ENCODE measurements at regions not wholly inside any gene's neighbourhood (a gene's known extent, or its start where the extent isn't known, plus 50 kb on each side); places are given as distances from the start of the nearest gene placed in this dataset.

DNA sequence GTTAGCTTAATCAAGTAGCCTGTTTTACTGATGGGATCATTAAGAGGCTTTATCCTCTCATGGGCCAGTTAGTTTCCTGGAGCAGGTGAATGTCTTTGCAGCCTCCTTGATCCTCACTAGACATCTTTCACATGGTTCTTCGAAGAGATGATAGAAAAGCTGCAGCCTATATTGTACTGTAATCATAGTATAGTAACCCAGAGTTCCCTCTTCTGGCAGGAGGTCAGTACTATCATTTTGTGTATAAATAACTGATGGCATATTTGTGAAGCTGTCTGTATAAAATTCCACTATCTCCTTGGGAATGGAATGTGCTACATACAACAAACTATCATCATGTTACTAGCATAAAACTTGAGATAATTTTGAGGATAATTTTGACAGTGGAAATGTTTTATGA lies 123.8 kb upstream of the PRPS1L1 start:
- DNase-seq: no peak
- H3K27me3 ChIP-seq (ENCODE audit: control insufficient read depth, insufficient read depth, low read length): no peaks in the 10 kb centered on the region
- no peaks in the 10 kb centered on the region for H3K9me3 ChIP-seq (ENCODE audit: control insufficient read depth, low read depth, low read length)
- H3K27ac ChIP-seq (ENCODE audit: low read length): no peak overlapping the region
- WGBS (ENCODE audit: insufficient coverage, low lambda C conversion rate): no CpG with 5 or more reads among the region's 1 CpG
- no peaks in the 10 kb centered on the region for H3K36me3 ChIP-seq (ENCODE audit: control insufficient read depth, insufficient read depth, low read length)
- no peak overlapping the region for H3K4me3 ChIP-seq (ENCODE audit: low read length)
- H3K4me1 ChIP-seq (ENCODE audit: control insufficient read depth, insufficient read depth, low read length): no peaks in the 10 kb centered on the region

DNA sequence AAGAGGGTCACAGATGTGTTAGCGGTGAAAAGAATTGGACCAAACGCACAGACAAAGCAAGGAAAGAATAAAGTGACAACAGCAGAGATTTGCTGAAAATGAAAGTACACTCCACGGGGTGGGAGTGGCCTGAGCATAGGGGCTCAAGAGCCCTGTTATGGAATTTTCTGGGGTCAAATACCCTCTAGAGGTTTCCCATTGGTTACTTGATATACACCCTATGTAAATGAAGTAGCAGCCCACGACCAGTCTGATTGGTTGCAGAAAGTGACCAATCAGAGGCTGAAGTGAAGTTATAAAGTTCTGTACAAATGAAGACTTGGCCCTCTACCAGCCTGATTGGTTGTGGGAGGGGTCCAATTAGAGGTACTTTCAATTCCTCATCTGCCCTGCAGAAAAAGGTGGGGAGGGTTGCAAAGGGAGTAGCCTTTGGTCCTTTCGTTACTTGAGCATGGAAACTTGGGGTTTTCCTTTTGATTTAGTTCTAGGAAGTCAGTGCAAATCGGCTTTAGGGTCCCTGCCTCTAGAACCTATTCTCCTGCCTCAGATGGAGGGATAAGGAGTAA lies 125.6 kb upstream of the PRPS1L1 start:
- H3K27ac ChIP-seq (ENCODE audit: low read length): no peak overlapping the region
- H3K4me1 ChIP-seq (ENCODE audit: control insufficient read depth, insufficient read depth, low read length): no peaks in the 10 kb centered on the region
- DNase-seq: no peak
- 100% methylated on average over 3 of the region's 6 CpGs for WGBS (ENCODE audit: insufficient coverage, low lambda C conversion rate)
- H3K36me3 ChIP-seq (ENCODE audit: control insufficient read depth, insufficient read depth, low read length): no peaks in the 10 kb centered on the region
- H3K4me3 ChIP-seq (ENCODE audit: low read length): no peak overlapping the region
- H3K9me3 ChIP-seq (ENCODE audit: control insufficient read depth, low read depth, low read length): no peaks in the 10 kb centered on the region
- H3K27me3 ChIP-seq (ENCODE audit: control insufficient read depth, insufficient read depth, low read length): no peaks in the 10 kb centered on the region

DNA sequence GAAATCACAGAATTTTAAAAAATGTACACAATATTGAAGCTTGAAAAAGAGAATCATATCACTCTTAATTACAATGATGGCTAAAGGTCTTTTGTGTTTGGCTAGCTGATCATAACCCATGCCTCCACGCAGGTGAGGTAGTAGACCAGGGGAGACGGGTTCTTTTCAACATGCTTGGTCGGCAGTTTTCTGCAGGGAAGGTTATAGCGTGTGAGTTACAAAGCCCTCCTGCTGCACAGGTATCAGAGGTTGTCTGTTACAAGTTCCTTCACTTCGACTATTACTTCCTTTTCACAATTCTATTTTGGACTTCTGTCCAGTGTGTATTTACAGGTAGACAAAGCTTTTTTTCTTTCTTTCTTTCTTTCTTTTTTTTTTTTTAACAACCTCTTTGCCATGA lies 127.1 kb upstream of the PRPS1L1 start:
- Histone ChIP-seq H3K27me3 (ENCODE audit: control insufficient read depth, insufficient read depth, low read length) (no peaks in the 10 kb centered on the region), H3K27ac (ENCODE audit: low read length) (no peak overlapping the region), H3K9me3 (ENCODE audit: control insufficient read depth, low read depth, low read length) (no peaks in the 10 kb centered on the region), H3K4me1 (ENCODE audit: control insufficient read depth, insufficient read depth, low read length) (no peaks in the 10 kb centered on the region), H3K4me3 (ENCODE audit: low read length) (no peak overlapping the region), H3K36me3 (ENCODE audit: control insufficient read depth, insufficient read depth, low read length) (no peaks in the 10 kb centered on the region)
- DNase-seq: no peak
- WGBS (ENCODE audit: insufficient coverage, low lambda C conversion rate): 63% methylated on average over 1 of the region's 5 CpGs

DNA sequence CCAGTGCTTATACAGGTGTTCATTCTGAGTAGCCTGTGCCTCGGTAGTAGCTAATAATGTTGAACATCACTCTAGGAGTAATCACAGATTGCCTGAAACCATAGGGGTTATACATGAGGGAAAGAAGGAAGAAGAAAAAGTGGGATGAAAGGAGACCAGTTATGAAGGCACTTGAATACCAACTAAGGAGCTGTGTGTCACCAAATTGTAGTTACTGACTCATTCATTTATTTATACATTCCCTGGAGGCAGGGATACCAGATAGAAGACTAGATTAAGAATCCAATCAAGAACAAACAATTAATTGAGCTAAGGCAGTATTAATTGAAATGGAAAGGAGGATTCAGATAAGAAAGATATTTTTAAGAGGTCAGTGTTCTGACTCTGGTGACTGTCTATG lies 129.6 kb upstream of the PRPS1L1 start:
- H3K27me3 ChIP-seq (ENCODE audit: control insufficient read depth, insufficient read depth, low read length): no peaks in the 10 kb centered on the region
- H3K9me3 ChIP-seq (ENCODE audit: control insufficient read depth, low read depth, low read length): no peaks in the 10 kb centered on the region
- WGBS (ENCODE audit: insufficient coverage, low lambda C conversion rate): no CpG with 5 or more reads among the region's 1 CpG
- no peaks in the 10 kb centered on the region for H3K4me1 ChIP-seq (ENCODE audit: control insufficient read depth, insufficient read depth, low read length)
- H3K4me3 ChIP-seq (ENCODE audit: low read length): no peak overlapping the region
- no peak overlapping the region for H3K27ac ChIP-seq (ENCODE audit: low read length)
- no peak for DNase-seq
- no peaks in the 10 kb centered on the region for H3K36me3 ChIP-seq (ENCODE audit: control insufficient read depth, insufficient read depth, low read length)

DNA sequence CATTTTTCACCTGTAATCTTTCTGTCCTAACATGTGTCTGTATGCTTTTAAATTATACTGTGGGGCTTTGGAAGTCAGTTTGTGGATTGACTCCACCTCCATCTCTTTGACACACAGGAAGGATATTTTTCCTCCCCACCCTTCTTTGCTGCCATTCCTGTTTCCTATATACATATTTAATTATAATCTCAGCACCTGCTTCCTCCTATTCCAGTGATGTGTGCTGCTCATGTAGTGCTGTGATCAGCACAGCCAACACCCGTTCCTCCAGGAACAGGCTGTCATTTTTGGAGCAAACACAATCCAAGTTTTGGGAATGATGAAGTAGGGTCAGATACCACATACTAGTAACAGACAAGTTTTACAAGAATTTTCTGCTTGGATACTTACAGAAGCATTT lies 135.0 kb upstream of the PRPS1L1 start:
- Histone ChIP-seq H3K4me3 (ENCODE audit: low read length) (no peak overlapping the region), H3K27me3 (ENCODE audit: control insufficient read depth, insufficient read depth, low read length) (no peaks in the 10 kb centered on the region), H3K27ac (ENCODE audit: low read length) (no peak overlapping the region), H3K4me1 (ENCODE audit: control insufficient read depth, insufficient read depth, low read length) (no peaks in the 10 kb centered on the region), H3K9me3 (ENCODE audit: control insufficient read depth, low read depth, low read length) (no peaks in the 10 kb centered on the region), H3K36me3 (ENCODE audit: control insufficient read depth, insufficient read depth, low read length) (no peaks in the 10 kb centered on the region)
- no CpG with 5 or more reads among the region's 1 CpG for WGBS (ENCODE audit: insufficient coverage, low lambda C conversion rate)
- DNase-seq: no peak

DNA sequence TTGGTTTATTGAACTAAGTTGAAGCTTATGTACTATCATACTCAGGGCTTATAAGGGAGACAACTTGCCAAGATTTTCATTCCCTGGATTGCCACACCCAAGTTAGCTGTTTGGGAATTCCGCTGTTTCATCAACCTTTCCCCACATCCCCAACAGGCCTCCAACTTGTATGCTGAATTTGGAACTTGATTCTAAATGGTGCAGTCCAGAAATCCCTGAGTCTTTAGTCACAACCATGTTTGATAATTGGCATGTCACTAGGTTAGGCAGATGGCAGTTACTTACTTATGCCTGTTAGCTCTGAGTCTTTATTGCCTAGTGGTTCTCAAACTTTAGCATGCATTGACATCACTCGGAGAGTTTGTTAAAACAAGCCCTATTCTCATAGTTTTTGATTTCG lies 135.4 kb upstream of the PRPS1L1 start:
- Histone ChIP-seq H3K27ac (ENCODE audit: low read length) (no peak overlapping the region), H3K36me3 (ENCODE audit: control insufficient read depth, insufficient read depth, low read length) (no peaks in the 10 kb centered on the region), H3K4me3 (ENCODE audit: low read length) (no peak overlapping the region), H3K9me3 (ENCODE audit: control insufficient read depth, low read depth, low read length) (no peaks in the 10 kb centered on the region), H3K27me3 (ENCODE audit: control insufficient read depth, insufficient read depth, low read length) (no peaks in the 10 kb centered on the region), H3K4me1 (ENCODE audit: control insufficient read depth, insufficient read depth, low read length) (no peaks in the 10 kb centered on the region)
- DNase-seq: no peak
- no CpG with 5 or more reads among the region's 3 CpGs for WGBS (ENCODE audit: insufficient coverage, low lambda C conversion rate)

DNA sequence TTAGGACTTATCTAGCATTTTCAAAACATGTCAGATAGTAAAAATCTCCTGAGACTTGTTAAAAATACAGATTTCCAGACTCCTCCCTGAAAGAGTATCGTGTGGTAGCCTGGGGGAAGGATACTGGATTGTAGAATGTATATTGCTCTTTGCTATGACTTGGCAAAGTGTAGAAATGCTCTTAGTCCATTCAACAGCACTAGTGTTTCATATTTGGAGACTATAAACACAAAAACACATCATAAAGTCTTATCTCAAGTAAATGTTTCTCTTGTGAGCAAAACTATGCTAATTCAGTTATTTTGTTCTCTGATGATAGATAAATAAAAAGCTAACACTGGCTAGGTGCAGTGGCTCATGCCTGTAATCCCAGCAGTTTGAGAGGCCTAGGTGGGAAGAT lies 137.5 kb upstream of the PRPS1L1 start:
- Histone ChIP-seq H3K27ac (ENCODE audit: low read length) (no peak overlapping the region), H3K36me3 (ENCODE audit: control insufficient read depth, insufficient read depth, low read length) (no peaks in the 10 kb centered on the region), H3K4me3 (ENCODE audit: low read length) (no peak overlapping the region), H3K9me3 (ENCODE audit: control insufficient read depth, low read depth, low read length) (no peaks in the 10 kb centered on the region), H3K4me1 (ENCODE audit: control insufficient read depth, insufficient read depth, low read length) (no peaks in the 10 kb centered on the region), H3K27me3 (ENCODE audit: control insufficient read depth, insufficient read depth, low read length) (no peaks in the 10 kb centered on the region)
- no CpG with 5 or more reads among the region's 1 CpG for WGBS (ENCODE audit: insufficient coverage, low lambda C conversion rate)
- DNase-seq: no peak

DNA sequence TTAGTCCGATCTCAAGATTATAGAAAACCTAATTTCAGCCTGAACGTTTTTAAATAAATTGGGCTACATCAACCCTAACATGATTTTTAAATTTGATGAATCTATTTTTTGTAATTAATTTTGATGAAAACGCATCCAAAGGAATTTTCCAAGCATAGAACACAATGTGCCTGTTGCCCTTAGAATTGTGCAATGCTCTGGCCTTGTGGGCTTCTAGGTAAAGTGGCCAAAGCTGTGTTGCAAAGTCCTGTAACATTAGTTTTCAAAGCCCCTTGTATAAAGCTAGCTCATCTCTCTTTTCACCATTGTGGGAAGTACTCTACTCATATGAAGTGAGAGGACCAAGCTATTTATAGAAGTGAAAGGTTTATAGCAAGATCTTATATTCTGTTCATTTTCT lies 138.4 kb upstream of the PRPS1L1 start:
- WGBS (ENCODE audit: insufficient coverage, low lambda C conversion rate): no CpG with 5 or more reads among the region's 3 CpGs
- H3K4me1 ChIP-seq (ENCODE audit: control insufficient read depth, insufficient read depth, low read length): no peaks in the 10 kb centered on the region
- no peak overlapping the region for H3K27ac ChIP-seq (ENCODE audit: low read length)

DNA sequence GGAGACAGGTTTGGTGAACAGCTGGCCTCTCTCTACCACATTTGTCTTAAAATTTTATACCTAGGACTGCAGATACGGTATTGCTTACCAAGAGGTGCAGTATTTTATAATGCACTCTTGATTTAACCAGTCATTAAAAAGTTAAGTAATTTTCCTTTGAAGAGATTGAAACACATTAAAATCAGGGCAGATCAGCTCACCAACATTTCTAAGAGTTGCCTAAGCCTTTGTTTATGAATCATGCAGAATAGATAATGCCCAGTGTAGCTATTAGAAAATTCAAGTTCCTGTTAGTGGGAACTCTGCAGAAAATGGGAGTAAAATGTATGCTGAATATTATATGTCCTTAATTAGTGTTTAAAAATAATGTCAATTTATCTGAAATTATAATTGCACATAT lies 140.2 kb upstream of the PRPS1L1 start:
- Histone ChIP-seq H3K36me3 (ENCODE audit: control insufficient read depth, insufficient read depth, low read length) (no peaks in the 10 kb centered on the region), H3K4me3 (ENCODE audit: low read length) (no peak overlapping the region), H3K4me1 (ENCODE audit: control insufficient read depth, insufficient read depth, low read length) (no peaks in the 10 kb centered on the region), H3K9me3 (ENCODE audit: control insufficient read depth, low read depth, low read length) (no peaks in the 10 kb centered on the region), H3K27me3 (ENCODE audit: control insufficient read depth, insufficient read depth, low read length) (no peaks in the 10 kb centered on the region), H3K27ac (ENCODE audit: low read length) (no peak overlapping the region)
- no CpG with 5 or more reads among the region's 1 CpG for WGBS (ENCODE audit: insufficient coverage, low lambda C conversion rate)
- no peak for DNase-seq

More for the DNA sequence above, 138.4 kb upstream of the PRPS1L1 start:
- Histone ChIP-seq H3K4me3 (ENCODE audit: low read length) (no peak overlapping the region), H3K9me3 (ENCODE audit: control insufficient read depth, low read depth, low read length) (no peaks in the 10 kb centered on the region), H3K36me3 (ENCODE audit: control insufficient read depth, insufficient read depth, low read length) (no peaks in the 10 kb centered on the region), H3K27me3 (ENCODE audit: control insufficient read depth, insufficient read depth, low read length) (no peaks in the 10 kb centered on the region)
- no peak for DNase-seq

DNA sequence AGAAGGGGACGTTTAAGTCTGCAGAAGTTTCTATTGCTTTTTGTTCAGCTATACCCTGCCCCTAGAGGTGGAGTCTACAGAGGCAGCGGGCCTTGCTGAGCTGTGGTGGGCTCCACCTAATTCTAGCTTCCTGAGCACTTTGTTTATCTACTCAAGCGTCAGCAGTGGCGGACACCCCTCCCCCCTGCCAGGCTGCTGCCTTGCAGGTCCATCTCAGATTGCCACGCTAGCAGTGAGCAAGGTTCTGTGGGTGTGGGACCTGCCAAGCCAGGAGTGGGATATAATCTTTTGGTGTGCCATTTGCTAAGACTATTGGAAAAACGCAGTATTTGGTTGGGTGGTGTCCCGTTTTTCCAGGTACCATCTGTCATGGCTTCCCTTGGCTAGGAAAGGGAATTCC lies 147.3 kb upstream of the PRPS1L1 start:
- H3K9me3 ChIP-seq (ENCODE audit: control insufficient read depth, low read depth, low read length): no peaks in the 10 kb centered on the region
- H3K36me3 ChIP-seq (ENCODE audit: control insufficient read depth, insufficient read depth, low read length): no peaks in the 10 kb centered on the region
- WGBS (ENCODE audit: insufficient coverage, low lambda C conversion rate): 100% methylated on average over 1 of the region's 7 CpGs
- H3K4me1 ChIP-seq (ENCODE audit: control insufficient read depth, insufficient read depth, low read length): no peaks in the 10 kb centered on the region
- no peak overlapping the region for H3K27ac ChIP-seq (ENCODE audit: low read length)
- H3K27me3 ChIP-seq (ENCODE audit: control insufficient read depth, insufficient read depth, low read length): no peaks in the 10 kb centered on the region
- H3K4me3 ChIP-seq (ENCODE audit: low read length): no peak overlapping the region
- no peak for DNase-seq

DNA sequence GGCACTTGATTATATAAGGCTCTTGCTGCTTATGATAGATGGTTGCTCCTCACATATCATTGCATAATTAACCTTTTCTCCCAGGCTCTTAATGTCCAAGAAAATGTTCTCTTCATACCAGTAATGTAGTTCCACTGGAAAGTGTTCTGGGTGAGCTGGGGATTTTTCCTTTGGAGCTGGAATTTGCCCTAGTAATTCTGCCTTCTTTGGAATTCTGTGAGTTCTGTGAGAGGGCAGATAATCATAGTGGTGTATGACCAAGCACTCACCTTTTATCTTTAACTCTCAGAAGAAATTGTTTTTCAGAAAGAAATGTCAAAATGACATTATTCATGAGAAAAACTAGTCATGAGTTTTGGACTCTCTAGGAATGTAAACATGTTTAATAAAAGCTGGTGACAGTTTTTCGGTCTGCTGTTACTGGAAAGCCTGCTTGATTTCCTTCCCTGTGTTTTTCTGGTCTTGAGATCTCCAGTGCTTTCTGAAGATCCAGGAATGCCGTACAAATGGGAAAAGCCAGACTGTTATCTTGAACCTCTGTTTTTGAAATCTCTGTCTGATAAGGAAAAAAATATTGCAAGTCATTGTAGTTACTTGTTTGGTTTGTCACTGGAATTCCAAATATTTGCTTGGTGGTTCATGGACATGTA lies 148.3 kb upstream of the PRPS1L1 start:
- no peak for DNase-seq
- Histone ChIP-seq H3K9me3 (ENCODE audit: control insufficient read depth, low read depth, low read length) (no peaks in the 10 kb centered on the region), H3K4me1 (ENCODE audit: control insufficient read depth, insufficient read depth, low read length) (no peaks in the 10 kb centered on the region), H3K27me3 (ENCODE audit: control insufficient read depth, insufficient read depth, low read length) (no peaks in the 10 kb centered on the region), H3K36me3 (ENCODE audit: control insufficient read depth, insufficient read depth, low read length) (no peaks in the 10 kb centered on the region), H3K27ac (ENCODE audit: low read length) (no peak overlapping the region), H3K4me3 (ENCODE audit: low read length) (no peak overlapping the region)
- WGBS (ENCODE audit: insufficient coverage, low lambda C conversion rate): no CpG with 5 or more reads among the region's 2 CpGs
